ENCODE measurements at regions not wholly inside any gene's neighbourhood (a gene's known extent, or its start where the extent isn't known, plus 50 kb on each side); places are given as distances from the start of the nearest gene placed in this dataset.

- no peak for DNase-seq (ENCODE audit: low spot score in 2 of 2)
- no peak for TF ChIP-seq CTCF (IDR thresholded peaks at IDR 0.05)
- H3K4me1 ChIP-seq, result no peaks in the 10 kb centered on the region
- no peaks in the 10 kb centered on the region for H3K27me3 ChIP-seq
- peaks cover 0 to 4% of the 10 kb centered on the region in 2 donors for H3K9me3 ChIP-seq
- no peak overlapping the region for H3K27ac ChIP-seq
- intact Hi-C loops (cut with DNase I), result no loop called here
- H3K4me3 ChIP-seq, result no peak overlapping the region
- H3K36me3 ChIP-seq, result no peaks in the 10 kb centered on the region
These were observed 125.8 kb upstream of the EDNRA start for GRCh38 chr4:147355032-147355656.

- Histone ChIP-seq H3K4me1 (peaks cover 0 to 4% of the 10 kb centered on the region in 2 donors), H3K9me3 (peaks cover 0 to 4% of the 10 kb centered on the region in 2 donors), H3K4me3 (no peak overlapping the region), H3K27ac (no peak overlapping the region), H3K27me3 (no peaks in the 10 kb centered on the region), H3K36me3 (no peaks in the 10 kb centered on the region)
- TF ChIP-seq CTCF (IDR thresholded peaks at IDR 0.05), result no peak
- DNase-seq (ENCODE audit: low spot score in 2 of 2), result no peak
- intact Hi-C loops (cut with DNase I), result no loop called here
These were observed 125.0 kb upstream of the EDNRA start for GRCh38 chr4:147355847-147356246.

GRCh38 chr4:147360301-147360700 is 120.6 kb upstream of the EDNRA start:
- no peaks in the 10 kb centered on the region for H3K9me3 ChIP-seq
- H3K27me3 ChIP-seq, result no peaks in the 10 kb centered on the region
- H3K4me3 ChIP-seq, result no peak overlapping the region
- no peaks in the 10 kb centered on the region for H3K36me3 ChIP-seq
- H3K4me1 ChIP-seq, result peaks cover 5 to 19% of the 10 kb centered on the region in 2 donors
- DNase-seq (ENCODE audit: low spot score in 2 of 2), result no peak
- no peak for TF ChIP-seq CTCF (IDR thresholded peaks at IDR 0.05)
- intact Hi-C loops (cut with DNase I), result no loop called here
- peak overlapping the region; percentile 61 to 68 for H3K27ac ChIP-seq

GRCh38 chr4:147361726-147362125 is 119.2 kb upstream of the EDNRA start:
- TF ChIP-seq CTCF (IDR thresholded peaks at IDR 0.05), result no peak
- DNase-seq (ENCODE audit: low spot score in 2 of 2), result peak in 1 of 2 donors; percentile 67
- Histone ChIP-seq H3K27me3 (no peaks in the 10 kb centered on the region), H3K4me3 (no peak overlapping the region), H3K36me3 (no peaks in the 10 kb centered on the region), H3K27ac (peak overlapping the region; percentile 61 to 68), H3K4me1 (peaks cover 5 to 19% of the 10 kb centered on the region in 2 donors), H3K9me3 (no peaks in the 10 kb centered on the region)
- intact Hi-C loops (cut with DNase I), result no loop called here

GRCh38 chr4:147362938-147363337 is 118.0 kb upstream of the EDNRA start:
- peak overlapping the region; percentile 61 to 68 for H3K27ac ChIP-seq
- H3K9me3 ChIP-seq, result no peaks in the 10 kb centered on the region
- no peaks in the 10 kb centered on the region for H3K36me3 ChIP-seq
- H3K4me3 ChIP-seq, result no peak overlapping the region
- no peaks in the 10 kb centered on the region for H3K27me3 ChIP-seq
- no peak for DNase-seq (ENCODE audit: low spot score in 2 of 2)
- intact Hi-C loops (cut with DNase I), result no loop called here
- peaks cover 5 to 19% of the 10 kb centered on the region in 2 donors for H3K4me1 ChIP-seq
- TF ChIP-seq CTCF (IDR thresholded peaks at IDR 0.05), result no peak

- Histone ChIP-seq H3K9me3 (no peaks in the 10 kb centered on the region), H3K36me3 (no peaks in the 10 kb centered on the region), H3K27ac (peak overlapping the region; percentile 28 to 61), H3K27me3 (no peaks in the 10 kb centered on the region), H3K4me3 (no peak overlapping the region), H3K4me1 (peaks cover 5 to 19% of the 10 kb centered on the region in 2 donors)
- DNase-seq (ENCODE audit: low spot score in 2 of 2), result no peak
- no peak for TF ChIP-seq CTCF (IDR thresholded peaks at IDR 0.05)
- intact Hi-C loops (cut with DNase I), result no loop called here
These were observed 117.4 kb upstream of the EDNRA start for GRCh38 chr4:147363514-147363913.

Measured in ascending aorta (tissue), 2 donors.